Muscle layer of duodenum (tissue), 2 donors: ENCODE measurements at regions not wholly inside any gene's neighbourhood (a gene's known extent, or its start where the extent isn't known, plus 50 kb on each side); places are given as distances from the start of the nearest gene placed in this dataset.
A peak's percentile ranks its signal among the peaks of the same experiment; 100 is the strongest.

Source experiments
- H3K27ac ChIP-seq: one replicate; pipeline ENCODE4 v1.7.0; 2013; ENCODE audit warnings: mild to moderate bottlenecking, low read length
- H3K27me3 ChIP-seq: one replicate; pipeline ENCODE4 v1.7.0; 2013; ENCODE audit warnings: low read depth, mild to moderate bottlenecking, control low read depth, low read length
- H3K36me3 ChIP-seq, 2 donors: one replicate each; pipeline ENCODE4 v1.7.0; 2013; ENCODE audit warnings: low read length in 2 of 2, control low read depth in 1 of 2, mild to moderate bottlenecking in 1 of 2; ENCODE audit not compliant: insufficient read depth in 2 of 2, control insufficient read depth in 1 of 2
- H3K4me1 ChIP-seq, 2 donors: one replicate each; pipeline ENCODE4 v1.7.0; 2013; ENCODE audit warnings: low read length in 2 of 2, mild to moderate bottlenecking in 2 of 2, control low read depth in 1 of 2, moderate library complexity in 1 of 2; ENCODE audit not compliant: insufficient read depth in 2 of 2, control insufficient read depth in 1 of 2
- H3K4me3 ChIP-seq, 2 donors: one replicate each; pipeline ENCODE4 v1.7.0; 2013; ENCODE audit warnings: low read length in 2 of 2, low read depth in 1 of 2, mild to moderate bottlenecking in 1 of 2
- H3K9me3 ChIP-seq, 2 donors: one replicate each; pipeline ENCODE4 v1.7.0; 2013; ENCODE audit warnings: low read length in 2 of 2, control low read depth in 1 of 2, mild to moderate bottlenecking in 1 of 2; ENCODE audit not compliant: control insufficient read depth in 1 of 2
- donor health status: healthy.

- Histone ChIP-seq H3K27me3 (no peaks in the 10 kb centered on the region), H3K27ac (no peak overlapping the region), H3K4me1 (no peaks in the 10 kb centered on the region), H3K4me3 (no peak overlapping the region), H3K9me3 (no peaks in the 10 kb centered on the region), H3K36me3 (no peaks in the 10 kb centered on the region)
Observed at GRCh38 chr4:78692822-78693170, 83.4 kb upstream of the BMP2K start.

- no peak overlapping the region for H3K4me3 ChIP-seq
- H3K36me3 ChIP-seq = no peaks in the 10 kb centered on the region
- no peaks in the 10 kb centered on the region for H3K27me3 ChIP-seq
- no peaks in the 10 kb centered on the region for H3K9me3 ChIP-seq
- H3K4me1 ChIP-seq = no peaks in the 10 kb centered on the region
- no peak overlapping the region for H3K27ac ChIP-seq
Observed at GRCh38 chr4:78693777-78694456, 82.2 kb upstream of the BMP2K start.

GRCh38 chr4:78694457-78694787 lies 81.7 kb upstream of the BMP2K start:
- Histone ChIP-seq H3K4me3 (no peak overlapping the region), H3K27me3 (no peaks in the 10 kb centered on the region), H3K9me3 (no peaks in the 10 kb centered on the region), H3K4me1 (no peaks in the 10 kb centered on the region), H3K27ac (no peak overlapping the region), H3K36me3 (no peaks in the 10 kb centered on the region)

- Histone ChIP-seq H3K36me3 (no peaks in the 10 kb centered on the region), H3K9me3 (no peaks in the 10 kb centered on the region), H3K27me3 (no peaks in the 10 kb centered on the region), H3K4me3 (no peak overlapping the region), H3K27ac (no peak overlapping the region), H3K4me1 (no peaks in the 10 kb centered on the region)
Observed at GRCh38 chr4:78695910-78696309, 80.2 kb upstream of the BMP2K start.

GRCh38 chr4:78703079-78703478 lies 73.1 kb upstream of the BMP2K start:
- no peaks in the 10 kb centered on the region for H3K36me3 ChIP-seq
- H3K9me3 ChIP-seq = peaks cover 0 to 9% of the 10 kb centered on the region in 2 donors

GRCh38 chr4:78704317-78704716 lies 71.8 kb upstream of the BMP2K start:
- H3K4me1 ChIP-seq = peaks cover 4 to 5% of the 10 kb centered on the region in 2 donors
- peaks cover 0 to 9% of the 10 kb centered on the region in 2 donors for H3K9me3 ChIP-seq
- H3K27ac ChIP-seq = no peak overlapping the region
- H3K4me3 ChIP-seq = no peak overlapping the region
- H3K36me3 ChIP-seq = no peaks in the 10 kb centered on the region
- H3K27me3 ChIP-seq = no peaks in the 10 kb centered on the region

More at GRCh38 chr4:78703079-78703478, 73.1 kb upstream of the BMP2K start:
- H3K27ac ChIP-seq = no peak overlapping the region
- H3K4me1 ChIP-seq = peaks cover 4 to 5% of the 10 kb centered on the region in 2 donors
- no peak overlapping the region for H3K4me3 ChIP-seq
- no peaks in the 10 kb centered on the region for H3K27me3 ChIP-seq

- peaks cover 4 to 5% of the 10 kb centered on the region in 2 donors for H3K4me1 ChIP-seq
- no peak overlapping the region for H3K4me3 ChIP-seq
- no peaks in the 10 kb centered on the region for H3K27me3 ChIP-seq
- peaks cover 0 to 9% of the 10 kb centered on the region in 2 donors for H3K9me3 ChIP-seq
- H3K36me3 ChIP-seq = no peaks in the 10 kb centered on the region
- peak overlapping the region; percentile 42 for H3K27ac ChIP-seq
Observed at GRCh38 chr4:78704981-78705683, 71.0 kb upstream of the BMP2K start.

- no peaks in the 10 kb centered on the region for H3K36me3 ChIP-seq
- H3K9me3 ChIP-seq = peaks cover 0 to 9% of the 10 kb centered on the region in 2 donors
- no peak overlapping the region for H3K27ac ChIP-seq
- H3K4me1 ChIP-seq = peaks cover 4 to 5% of the 10 kb centered on the region in 2 donors
- no peaks in the 10 kb centered on the region for H3K27me3 ChIP-seq
- no peak overlapping the region for H3K4me3 ChIP-seq
Observed at GRCh38 chr4:78706302-78706701, 69.8 kb upstream of the BMP2K start.

- Histone ChIP-seq H3K27me3 (no peaks in the 10 kb centered on the region), H3K4me1 (peaks cover 4 to 5% of the 10 kb centered on the region in 2 donors), H3K36me3 (no peaks in the 10 kb centered on the region), H3K27ac (no peak overlapping the region), H3K4me3 (no peak overlapping the region), H3K9me3 (peaks cover 0 to 8% of the 10 kb centered on the region in 2 donors)
Observed at GRCh38 chr4:78707268-78707667, 68.9 kb upstream of the BMP2K start.

GRCh38 chr4:78707793-78708192 lies 68.4 kb upstream of the BMP2K start:
- peaks cover 0 to 3% of the 10 kb centered on the region in 2 donors for H3K9me3 ChIP-seq
- H3K27me3 ChIP-seq = no peaks in the 10 kb centered on the region
- H3K4me3 ChIP-seq = no peak overlapping the region
- no peak overlapping the region for H3K27ac ChIP-seq
- peaks cover 4 to 5% of the 10 kb centered on the region in 2 donors for H3K4me1 ChIP-seq
- H3K36me3 ChIP-seq = no peaks in the 10 kb centered on the region

- peaks cover 0 to 2% of the 10 kb centered on the region in 2 donors for H3K4me1 ChIP-seq
- H3K4me3 ChIP-seq = no peak overlapping the region
- H3K27me3 ChIP-seq = no peaks in the 10 kb centered on the region
- H3K27ac ChIP-seq = no peak overlapping the region
- H3K9me3 ChIP-seq = no peaks in the 10 kb centered on the region
- no peaks in the 10 kb centered on the region for H3K36me3 ChIP-seq
Observed at GRCh38 chr4:78710536-78710935, 65.6 kb upstream of the BMP2K start.

- H3K27ac ChIP-seq = no peak overlapping the region
- H3K4me3 ChIP-seq = no peak overlapping the region
- H3K4me1 ChIP-seq = no peaks in the 10 kb centered on the region
- H3K9me3 ChIP-seq = no peaks in the 10 kb centered on the region
- H3K27me3 ChIP-seq = no peaks in the 10 kb centered on the region
- no peaks in the 10 kb centered on the region for H3K36me3 ChIP-seq
Observed at GRCh38 chr4:78711676-78712075, 64.5 kb upstream of the BMP2K start.
